Esophagus squamous epithelium (tissue), 4 donors: ENCODE measurements at regions not wholly inside any gene's neighbourhood (a gene's known extent, or its start where the extent isn't known, plus 50 kb on each side); places are given as distances from the start of the nearest gene placed in this dataset.

Experiments
- POLR2A ChIP-seq, 4 donors: fragments of 450-650 bp; IDR thresholded peaks; one replicate each; pipeline ENCODE4 v1.6.1; 2017; ENCODE audit warnings: antibody characterized with exemption in 4 of 4, mild to moderate bottlenecking in 4 of 4, moderate library complexity in 3 of 4
- TF ChIP-seq, protein P1 (sequence below), 6 experiments: fragments of 450-650 bp in 4 of 6; fragments of 200-600 bp in 2 of 6; sonication (generic) in 2 of 6; IDR thresholded peaks; one replicate each; pipeline ENCODE4 v1.5.1; 2016 to 2019; ENCODE audit warnings: antibody characterized with exemption in 6 of 6, mild to moderate bottlenecking in 4 of 6, moderate library complexity in 4 of 6

DNA sequence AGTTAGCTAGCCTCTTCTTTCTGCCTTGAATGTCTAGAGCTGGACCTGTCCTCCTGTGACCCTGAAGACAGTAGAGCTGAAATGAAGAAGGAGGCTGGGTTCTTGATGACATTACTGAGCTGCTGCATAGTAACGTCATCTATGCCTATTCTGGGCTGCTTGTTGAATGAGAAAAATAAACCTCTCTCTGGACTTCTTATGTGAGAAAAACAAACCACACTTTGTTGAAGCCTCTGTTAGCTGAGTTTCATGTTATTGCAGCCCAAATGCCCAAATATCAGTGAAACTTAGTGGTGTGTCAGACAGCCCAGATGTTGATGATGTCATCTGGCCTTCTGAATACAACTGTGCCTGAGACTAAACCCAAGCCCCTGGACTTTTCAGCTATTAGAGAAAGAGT, 67.0 kb upstream of the MAX start:
- TF ChIP-seq, protein P1, sequence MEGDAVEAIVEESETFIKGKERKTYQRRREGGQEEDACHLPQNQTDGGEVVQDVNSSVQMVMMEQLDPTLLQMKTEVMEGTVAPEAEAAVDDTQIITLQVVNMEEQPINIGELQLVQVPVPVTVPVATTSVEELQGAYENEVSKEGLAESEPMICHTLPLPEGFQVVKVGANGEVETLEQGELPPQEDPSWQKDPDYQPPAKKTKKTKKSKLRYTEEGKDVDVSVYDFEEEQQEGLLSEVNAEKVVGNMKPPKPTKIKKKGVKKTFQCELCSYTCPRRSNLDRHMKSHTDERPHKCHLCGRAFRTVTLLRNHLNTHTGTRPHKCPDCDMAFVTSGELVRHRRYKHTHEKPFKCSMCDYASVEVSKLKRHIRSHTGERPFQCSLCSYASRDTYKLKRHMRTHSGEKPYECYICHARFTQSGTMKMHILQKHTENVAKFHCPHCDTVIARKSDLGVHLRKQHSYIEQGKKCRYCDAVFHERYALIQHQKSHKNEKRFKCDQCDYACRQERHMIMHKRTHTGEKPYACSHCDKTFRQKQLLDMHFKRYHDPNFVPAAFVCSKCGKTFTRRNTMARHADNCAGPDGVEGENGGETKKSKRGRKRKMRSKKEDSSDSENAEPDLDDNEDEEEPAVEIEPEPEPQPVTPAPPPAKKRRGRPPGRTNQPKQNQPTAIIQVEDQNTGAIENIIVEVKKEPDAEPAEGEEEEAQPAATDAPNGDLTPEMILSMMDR (IDR thresholded peaks at IDR 0.05), result no peak
- TF ChIP-seq POLR2A (IDR thresholded peaks at IDR 0.05), result no peak
